ENCODE measurements at regions not wholly inside any gene's neighbourhood (a gene's known extent, or its start where the extent isn't known, plus 50 kb on each side); places are given as distances from the start of the nearest gene placed in this dataset.

DNA sequence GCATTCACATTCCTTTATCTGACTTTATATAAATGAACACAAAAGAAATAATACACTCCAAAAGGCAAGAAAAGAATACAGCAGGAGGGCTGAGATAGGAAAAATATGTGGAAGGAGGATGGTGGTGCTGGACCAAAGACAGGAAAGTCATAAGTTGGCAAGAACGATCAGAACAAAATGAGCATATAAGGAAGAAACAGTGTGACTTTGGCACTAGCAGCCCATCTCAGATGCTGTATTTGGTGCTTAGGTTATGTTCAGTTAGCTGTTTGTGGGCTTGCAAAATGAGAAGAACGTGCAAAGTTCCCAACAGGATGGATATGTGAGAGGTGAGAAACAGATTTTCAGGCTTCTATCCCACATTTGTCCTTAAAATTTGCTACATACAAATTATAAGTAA lies 719.8 kb upstream of the ADGRL4 start:
- TF ChIP-seq, protein P1, sequence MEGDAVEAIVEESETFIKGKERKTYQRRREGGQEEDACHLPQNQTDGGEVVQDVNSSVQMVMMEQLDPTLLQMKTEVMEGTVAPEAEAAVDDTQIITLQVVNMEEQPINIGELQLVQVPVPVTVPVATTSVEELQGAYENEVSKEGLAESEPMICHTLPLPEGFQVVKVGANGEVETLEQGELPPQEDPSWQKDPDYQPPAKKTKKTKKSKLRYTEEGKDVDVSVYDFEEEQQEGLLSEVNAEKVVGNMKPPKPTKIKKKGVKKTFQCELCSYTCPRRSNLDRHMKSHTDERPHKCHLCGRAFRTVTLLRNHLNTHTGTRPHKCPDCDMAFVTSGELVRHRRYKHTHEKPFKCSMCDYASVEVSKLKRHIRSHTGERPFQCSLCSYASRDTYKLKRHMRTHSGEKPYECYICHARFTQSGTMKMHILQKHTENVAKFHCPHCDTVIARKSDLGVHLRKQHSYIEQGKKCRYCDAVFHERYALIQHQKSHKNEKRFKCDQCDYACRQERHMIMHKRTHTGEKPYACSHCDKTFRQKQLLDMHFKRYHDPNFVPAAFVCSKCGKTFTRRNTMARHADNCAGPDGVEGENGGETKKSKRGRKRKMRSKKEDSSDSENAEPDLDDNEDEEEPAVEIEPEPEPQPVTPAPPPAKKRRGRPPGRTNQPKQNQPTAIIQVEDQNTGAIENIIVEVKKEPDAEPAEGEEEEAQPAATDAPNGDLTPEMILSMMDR (IDR thresholded peaks at IDR 0.05; ENCODE audit: poor library complexity, severe bottlenecking), result no peak
- TF ChIP-seq POLR2AphosphoS5 (IDR thresholded peaks at IDR 0.05) (no peak), EP300 (conservative IDR thresholded peaks at IDR 0.05; ENCODE audit: poor library complexity, severe bottlenecking) (no peak), EZH2 (IDR thresholded peaks at IDR 0.05; ENCODE audit: borderline replicate concordance, insufficient read depth, low read length, poor library complexity, severe bottlenecking) (no peak), SMC3 (conservative IDR thresholded peaks at IDR 0.05; ENCODE audit: poor library complexity) (no peak), RAD21 (conservative IDR thresholded peaks at IDR 0.05) (no peak), MXI1 (conservative IDR thresholded peaks at IDR 0.05; ENCODE audit: poor library complexity, severe bottlenecking) (no peak), TAF1 (IDR thresholded peaks at IDR 0.05; ENCODE audit: low read depth) (no peak)
- TF ChIP-seq, protein P2, sequence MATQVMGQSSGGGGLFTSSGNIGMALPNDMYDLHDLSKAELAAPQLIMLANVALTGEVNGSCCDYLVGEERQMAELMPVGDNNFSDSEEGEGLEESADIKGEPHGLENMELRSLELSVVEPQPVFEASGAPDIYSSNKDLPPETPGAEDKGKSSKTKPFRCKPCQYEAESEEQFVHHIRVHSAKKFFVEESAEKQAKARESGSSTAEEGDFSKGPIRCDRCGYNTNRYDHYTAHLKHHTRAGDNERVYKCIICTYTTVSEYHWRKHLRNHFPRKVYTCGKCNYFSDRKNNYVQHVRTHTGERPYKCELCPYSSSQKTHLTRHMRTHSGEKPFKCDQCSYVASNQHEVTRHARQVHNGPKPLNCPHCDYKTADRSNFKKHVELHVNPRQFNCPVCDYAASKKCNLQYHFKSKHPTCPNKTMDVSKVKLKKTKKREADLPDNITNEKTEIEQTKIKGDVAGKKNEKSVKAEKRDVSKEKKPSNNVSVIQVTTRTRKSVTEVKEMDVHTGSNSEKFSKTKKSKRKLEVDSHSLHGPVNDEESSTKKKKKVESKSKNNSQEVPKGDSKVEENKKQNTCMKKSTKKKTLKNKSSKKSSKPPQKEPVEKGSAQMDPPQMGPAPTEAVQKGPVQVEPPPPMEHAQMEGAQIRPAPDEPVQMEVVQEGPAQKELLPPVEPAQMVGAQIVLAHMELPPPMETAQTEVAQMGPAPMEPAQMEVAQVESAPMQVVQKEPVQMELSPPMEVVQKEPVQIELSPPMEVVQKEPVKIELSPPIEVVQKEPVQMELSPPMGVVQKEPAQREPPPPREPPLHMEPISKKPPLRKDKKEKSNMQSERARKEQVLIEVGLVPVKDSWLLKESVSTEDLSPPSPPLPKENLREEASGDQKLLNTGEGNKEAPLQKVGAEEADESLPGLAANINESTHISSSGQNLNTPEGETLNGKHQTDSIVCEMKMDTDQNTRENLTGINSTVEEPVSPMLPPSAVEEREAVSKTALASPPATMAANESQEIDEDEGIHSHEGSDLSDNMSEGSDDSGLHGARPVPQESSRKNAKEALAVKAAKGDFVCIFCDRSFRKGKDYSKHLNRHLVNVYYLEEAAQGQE (IDR thresholded peaks at IDR 0.05; ENCODE audit: borderline replicate concordance), result no peak

Measured in neural cell (in vitro differentiated cells).